Kasumi-1 (cell line): ENCODE measurements at regions not wholly inside any gene's neighbourhood (a gene's known extent, or its start where the extent isn't known, plus 50 kb on each side); places are given as distances from the start of the nearest gene placed in this dataset.
A peak's percentile ranks its signal among the peaks of the same experiment; 100 is the strongest.

Experiments
- DNase-seq, 2 experiments: peaks; one replicate each; lab custom pipeline; 2025; lab: John Stamatoyannopoulos, UW

GRCh38 chr12:88638388-88638787 is 58.1 kb upstream of the KITLG start:
- no peak for DNase-seq

DNA sequence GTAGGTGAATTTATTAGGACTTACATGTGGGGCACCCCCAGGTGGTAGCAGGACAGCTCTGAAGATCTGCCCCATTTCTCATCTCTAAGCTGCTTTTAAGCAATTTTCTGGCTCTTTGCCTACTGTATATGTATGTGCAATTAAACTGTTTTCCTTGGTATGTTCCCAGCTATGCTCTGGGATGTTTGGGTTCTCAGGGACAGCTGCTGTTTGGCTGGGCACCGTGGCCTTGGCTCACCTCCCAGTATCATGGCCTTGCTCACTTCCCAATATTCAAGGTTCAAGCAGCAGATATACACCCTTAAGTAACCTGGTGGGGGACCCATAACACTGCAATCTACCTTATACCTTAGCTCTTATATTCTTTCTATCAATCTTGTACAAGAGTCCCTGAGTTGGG is 53.7 kb upstream of the KITLG start:
- DNase-seq: no peak

GRCh38 chr12:88633312-88633711 is 53.0 kb upstream of the KITLG start:
- peak; percentile 31 to 50 for DNase-seq

- DNase-seq: no peak
These were observed 50.3 kb upstream of the KITLG start for GRCh38 chr12:88630561-88630960.
